WTC11 (cell line): ENCODE measurements at regions not wholly inside any gene's neighbourhood (a gene's known extent, or its start where the extent isn't known, plus 50 kb on each side); places are given as distances from the start of the nearest gene placed in this dataset.

ENCODE experiments used
- ATAC-seq: fragments of 200-7000 bp; cut with Tn5 transposase; 2 replicates; pipeline ENCODE4 v1.10.0; 2021; ENCODE audit warnings: mild to moderate bottlenecking, moderate library complexity
- CTCF ChIA-PET: fragments of 300-600 bp; sonication (Branson Sonifier 250); formaldehyde crosslinking; loops from one replicate; lab custom pipeline; 2021; ENCODE audit warnings: antibody characterized with exemption; lab: Charles Lee
- POLR2A ChIA-PET: fragments of 350-600 bp; sonication (Branson Sonifier 250); formaldehyde crosslinking; loops from one replicate; lab custom pipeline; 2021; ENCODE audit warnings: antibody characterized with exemption; lab: Charles Lee
- DNase-seq: peaks from one replicate; pipeline ENCODE4 v3.0.0; 2021; ENCODE audit warnings: low spot score
- H3K27ac Mint-ChIP-seq: 2 replicates; pipeline ENCODE4 v1.8.0; 2021; ENCODE audit warnings: mixed read lengths
- H3K27me3 Mint-ChIP-seq: 2 replicates; pipeline ENCODE4 v1.8.0; 2021; ENCODE audit warnings: low read depth, mild to moderate bottlenecking, moderate library complexity, mixed read lengths
- H3K36me3 Mint-ChIP-seq: 2 replicates; pipeline ENCODE4 v1.8.0; 2021; ENCODE audit warnings: mixed read lengths
- H3K4me1 Mint-ChIP-seq: 2 replicates; pipeline ENCODE4 v1.8.0; 2022; ENCODE audit warnings: mixed read lengths
- H3K4me3 Mint-ChIP-seq: 2 replicates; pipeline ENCODE4 v1.8.0; 2021; ENCODE audit warnings: mild to moderate bottlenecking, moderate library complexity, mixed read lengths
- H3K9me3 Mint-ChIP-seq: 2 replicates; pipeline ENCODE4 v1.8.0; 2021; ENCODE audit warnings: mixed read lengths
- ELF4 ChIP-seq: sonication (generic); formaldehyde crosslinking; IDR thresholded peaks from 2 replicates; pipeline ENCODE4 v1.8.1; 2022; ENCODE audit warnings: low read depth, mild to moderate bottlenecking, moderate library complexity, missing genetic modification reagents
- FOXK1 ChIP-seq: sonication (generic); formaldehyde crosslinking; IDR thresholded peaks from 2 replicates; pipeline ENCODE4 v1.8.0; 2022; ENCODE audit warnings: mild to moderate bottlenecking, moderate library complexity, missing genetic modification reagents
- GABPB1 ChIP-seq: sonication (generic); formaldehyde crosslinking; IDR thresholded peaks from 2 replicates; pipeline ENCODE4 v1.8.1; 2023; ENCODE audit warnings: mild to moderate bottlenecking, missing genetic modification reagents
- HMGA2 ChIP-seq: fragments of 250-450 bp; sonication (Bioruptor Pico); IDR thresholded peaks from 2 replicates; pipeline ENCODE4 v1.4.0; 2021; ENCODE audit warnings: mild to moderate bottlenecking, moderate library complexity
- IRF2 ChIP-seq: sonication (generic); formaldehyde crosslinking; IDR thresholded peaks from 2 replicates; pipeline ENCODE4 v1.8.0; 2022; ENCODE audit warnings: low read depth, missing genetic modification reagents, borderline replicate concordance
- NFE2L1 ChIP-seq: sonication (generic); formaldehyde crosslinking; IDR thresholded peaks from 2 replicates; pipeline ENCODE4 v1.8.1; 2023; ENCODE audit warnings: missing genetic modification reagents
- SMAD3 ChIP-seq: sonication (generic); formaldehyde crosslinking; IDR thresholded peaks from 2 replicates; pipeline ENCODE4 v1.8.0; 2022; ENCODE audit warnings: missing genetic modification reagents, mild to moderate bottlenecking, borderline replicate concordance
- SMAD4 ChIP-seq: sonication (generic); formaldehyde crosslinking; IDR thresholded peaks from 2 replicates; pipeline ENCODE4 v1.8.0; 2022; ENCODE audit warnings: mild to moderate bottlenecking, missing genetic modification reagents
- TEAD1 ChIP-seq: sonication (generic); formaldehyde crosslinking; IDR thresholded peaks from 2 replicates; pipeline ENCODE4 v1.8.0; 2022; ENCODE audit warnings: mild to moderate bottlenecking, missing genetic modification reagents
- ZNF138 ChIP-seq: sonication (generic); formaldehyde crosslinking; conservative IDR thresholded peaks from 2 replicates; pipeline ENCODE4 v1.8.1; 2022; ENCODE audit warnings: mild to moderate bottlenecking, moderate library complexity, missing genetic modification reagents
- TF ChIP-seq, protein P1 (sequence below): sonication (generic); formaldehyde crosslinking; IDR thresholded peaks from 2 replicates; pipeline ENCODE4 v1.8.0; 2023; ENCODE audit warnings: mild to moderate bottlenecking, missing genetic modification reagents
- TF ChIP-seq, protein P2 (sequence below): sonication (generic); formaldehyde crosslinking; IDR thresholded peaks from 2 replicates; pipeline ENCODE4 v1.8.1; 2023; ENCODE audit warnings: mild to moderate bottlenecking, missing genetic modification reagents, borderline replicate concordance
- TF ChIP-seq, protein P3 (sequence below): fragments of 250-450 bp; sonication (Bioruptor Pico); IDR thresholded peaks from 2 replicates; pipeline ENCODE4 v1.9.0; 2021; ENCODE audit warnings: mild to moderate bottlenecking

DNA sequence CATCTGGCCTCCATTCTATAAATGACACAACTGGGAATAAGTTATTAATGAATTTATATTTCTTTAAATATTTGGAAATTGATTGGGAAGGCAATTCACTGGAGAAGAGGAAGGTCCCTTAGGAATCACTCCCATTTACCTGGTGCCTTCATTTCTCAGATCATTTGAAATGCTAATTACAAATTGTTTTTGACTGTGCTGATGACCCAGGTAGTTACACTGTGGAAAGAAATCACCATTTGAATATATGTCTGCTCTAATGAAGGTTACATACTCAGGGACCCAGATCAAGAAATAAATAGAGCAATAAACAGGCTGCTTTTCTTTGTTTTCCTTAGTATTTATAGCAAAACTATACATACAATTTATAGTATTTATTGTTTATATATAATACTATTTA lies 1759.1 kb downstream of the ARAP2 start:
- Mint-ChIP-seq H3K27ac (no peak overlapping the region), H3K9me3 (no peaks in the 10 kb centered on the region), H3K36me3 (no peaks in the 10 kb centered on the region), H3K4me1 (peaks cover 9% of the 10 kb centered on the region), H3K27me3 (no peaks in the 10 kb centered on the region), H3K4me3 (no peak overlapping the region)
- TF ChIP-seq HMGA2 (CRISPR knock-in tag), result 0 out of 2 replicates have a peak, but pooled peaks have one; percentile 31
- no peak for TF ChIP-seq FOXK1 (CRISPR knock-in tag)
- TF ChIP-seq, protein P1, sequence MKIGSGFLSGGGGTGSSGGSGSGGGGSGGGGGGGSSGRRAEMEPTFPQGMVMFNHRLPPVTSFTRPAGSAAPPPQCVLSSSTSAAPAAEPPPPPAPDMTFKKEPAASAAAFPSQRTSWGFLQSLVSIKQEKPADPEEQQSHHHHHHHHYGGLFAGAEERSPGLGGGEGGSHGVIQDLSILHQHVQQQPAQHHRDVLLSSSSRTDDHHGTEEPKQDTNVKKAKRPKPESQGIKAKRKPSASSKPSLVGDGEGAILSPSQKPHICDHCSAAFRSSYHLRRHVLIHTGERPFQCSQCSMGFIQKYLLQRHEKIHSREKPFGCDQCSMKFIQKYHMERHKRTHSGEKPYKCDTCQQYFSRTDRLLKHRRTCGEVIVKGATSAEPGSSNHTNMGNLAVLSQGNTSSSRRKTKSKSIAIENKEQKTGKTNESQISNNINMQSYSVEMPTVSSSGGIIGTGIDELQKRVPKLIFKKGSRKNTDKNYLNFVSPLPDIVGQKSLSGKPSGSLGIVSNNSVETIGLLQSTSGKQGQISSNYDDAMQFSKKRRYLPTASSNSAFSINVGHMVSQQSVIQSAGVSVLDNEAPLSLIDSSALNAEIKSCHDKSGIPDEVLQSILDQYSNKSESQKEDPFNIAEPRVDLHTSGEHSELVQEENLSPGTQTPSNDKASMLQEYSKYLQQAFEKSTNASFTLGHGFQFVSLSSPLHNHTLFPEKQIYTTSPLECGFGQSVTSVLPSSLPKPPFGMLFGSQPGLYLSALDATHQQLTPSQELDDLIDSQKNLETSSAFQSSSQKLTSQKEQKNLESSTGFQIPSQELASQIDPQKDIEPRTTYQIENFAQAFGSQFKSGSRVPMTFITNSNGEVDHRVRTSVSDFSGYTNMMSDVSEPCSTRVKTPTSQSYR (CRISPR knock-in tag), result no peak
- ATAC-seq (peak; percentile 57), DNase-seq (no peak)
- ChIA-PET CTCF (no interaction called here), POLR2A (no interaction called here)

DNA sequence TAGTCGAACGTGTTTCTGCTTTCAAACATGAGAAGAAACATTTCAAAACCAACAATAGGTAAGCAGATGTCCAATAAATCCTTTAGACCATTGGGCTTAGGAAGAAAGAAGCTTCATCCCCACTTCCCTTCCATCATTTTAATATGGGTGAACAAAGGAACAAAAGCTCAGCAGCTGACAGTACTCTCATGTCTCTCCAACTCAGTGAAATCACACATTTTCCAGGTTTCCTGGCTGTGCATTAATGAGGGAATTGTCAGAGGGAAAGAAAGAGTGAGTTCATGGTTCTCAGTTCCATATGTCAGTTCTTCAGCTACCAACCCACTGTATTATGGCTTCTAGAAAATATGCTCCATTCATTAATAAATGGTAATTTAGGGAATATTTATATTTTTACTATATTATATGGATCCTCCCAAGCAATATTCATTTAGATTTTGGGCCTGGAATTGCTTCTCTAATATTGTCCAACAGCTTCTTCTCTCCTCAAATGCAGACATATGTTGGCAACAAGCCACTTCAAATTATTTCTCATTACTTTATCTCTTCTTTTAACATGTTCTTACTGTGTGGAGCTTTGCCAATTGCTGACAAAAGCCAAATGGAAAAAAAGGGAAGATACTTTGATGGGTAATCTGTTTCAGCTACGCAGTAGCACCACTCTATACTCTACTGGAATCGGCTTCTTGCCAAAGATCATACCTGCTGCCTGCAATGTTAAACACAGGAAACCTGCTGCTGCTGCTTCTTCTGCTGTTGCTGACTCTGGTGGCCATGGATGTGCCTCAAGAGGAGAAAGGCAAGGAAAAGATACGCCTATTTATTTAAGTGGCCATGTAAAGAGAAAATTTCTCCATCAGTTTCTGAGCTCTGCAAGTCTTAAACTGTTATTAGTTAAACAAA lies 1757.6 kb downstream of the ARAP2 start:
- Mint-ChIP-seq H3K4me3 (no peak overlapping the region), H3K27ac (no peak overlapping the region), H3K36me3 (no peaks in the 10 kb centered on the region), H3K9me3 (no peaks in the 10 kb centered on the region), H3K27me3 (no peaks in the 10 kb centered on the region), H3K4me1 (peaks cover 9% of the 10 kb centered on the region)
- POLR2A ChIA-PET, result no interaction called here
- CTCF ChIA-PET, result no interaction called here
- TF ChIP-seq, protein P2, sequence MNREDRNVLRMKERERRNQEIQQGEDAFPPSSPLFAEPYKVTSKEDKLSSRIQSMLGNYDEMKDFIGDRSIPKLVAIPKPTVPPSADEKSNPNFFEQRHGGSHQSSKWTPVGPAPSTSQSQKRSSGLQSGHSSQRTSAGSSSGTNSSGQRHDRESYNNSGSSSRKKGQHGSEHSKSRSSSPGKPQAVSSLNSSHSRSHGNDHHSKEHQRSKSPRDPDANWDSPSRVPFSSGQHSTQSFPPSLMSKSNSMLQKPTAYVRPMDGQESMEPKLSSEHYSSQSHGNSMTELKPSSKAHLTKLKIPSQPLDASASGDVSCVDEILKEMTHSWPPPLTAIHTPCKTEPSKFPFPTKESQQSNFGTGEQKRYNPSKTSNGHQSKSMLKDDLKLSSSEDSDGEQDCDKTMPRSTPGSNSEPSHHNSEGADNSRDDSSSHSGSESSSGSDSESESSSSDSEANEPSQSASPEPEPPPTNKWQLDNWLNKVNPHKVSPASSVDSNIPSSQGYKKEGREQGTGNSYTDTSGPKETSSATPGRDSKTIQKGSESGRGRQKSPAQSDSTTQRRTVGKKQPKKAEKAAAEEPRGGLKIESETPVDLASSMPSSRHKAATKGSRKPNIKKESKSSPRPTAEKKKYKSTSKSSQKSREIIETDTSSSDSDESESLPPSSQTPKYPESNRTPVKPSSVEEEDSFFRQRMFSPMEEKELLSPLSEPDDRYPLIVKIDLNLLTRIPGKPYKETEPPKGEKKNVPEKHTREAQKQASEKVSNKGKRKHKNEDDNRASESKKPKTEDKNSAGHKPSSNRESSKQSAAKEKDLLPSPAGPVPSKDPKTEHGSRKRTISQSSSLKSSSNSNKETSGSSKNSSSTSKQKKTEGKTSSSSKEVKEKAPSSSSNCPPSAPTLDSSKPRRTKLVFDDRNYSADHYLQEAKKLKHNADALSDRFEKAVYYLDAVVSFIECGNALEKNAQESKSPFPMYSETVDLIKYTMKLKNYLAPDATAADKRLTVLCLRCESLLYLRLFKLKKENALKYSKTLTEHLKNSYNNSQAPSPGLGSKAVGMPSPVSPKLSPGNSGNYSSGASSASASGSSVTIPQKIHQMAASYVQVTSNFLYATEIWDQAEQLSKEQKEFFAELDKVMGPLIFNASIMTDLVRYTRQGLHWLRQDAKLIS (CRISPR knock-in tag), result no peak
- no peak for TF ChIP-seq NFE2L1
- TF ChIP-seq, protein P3, sequence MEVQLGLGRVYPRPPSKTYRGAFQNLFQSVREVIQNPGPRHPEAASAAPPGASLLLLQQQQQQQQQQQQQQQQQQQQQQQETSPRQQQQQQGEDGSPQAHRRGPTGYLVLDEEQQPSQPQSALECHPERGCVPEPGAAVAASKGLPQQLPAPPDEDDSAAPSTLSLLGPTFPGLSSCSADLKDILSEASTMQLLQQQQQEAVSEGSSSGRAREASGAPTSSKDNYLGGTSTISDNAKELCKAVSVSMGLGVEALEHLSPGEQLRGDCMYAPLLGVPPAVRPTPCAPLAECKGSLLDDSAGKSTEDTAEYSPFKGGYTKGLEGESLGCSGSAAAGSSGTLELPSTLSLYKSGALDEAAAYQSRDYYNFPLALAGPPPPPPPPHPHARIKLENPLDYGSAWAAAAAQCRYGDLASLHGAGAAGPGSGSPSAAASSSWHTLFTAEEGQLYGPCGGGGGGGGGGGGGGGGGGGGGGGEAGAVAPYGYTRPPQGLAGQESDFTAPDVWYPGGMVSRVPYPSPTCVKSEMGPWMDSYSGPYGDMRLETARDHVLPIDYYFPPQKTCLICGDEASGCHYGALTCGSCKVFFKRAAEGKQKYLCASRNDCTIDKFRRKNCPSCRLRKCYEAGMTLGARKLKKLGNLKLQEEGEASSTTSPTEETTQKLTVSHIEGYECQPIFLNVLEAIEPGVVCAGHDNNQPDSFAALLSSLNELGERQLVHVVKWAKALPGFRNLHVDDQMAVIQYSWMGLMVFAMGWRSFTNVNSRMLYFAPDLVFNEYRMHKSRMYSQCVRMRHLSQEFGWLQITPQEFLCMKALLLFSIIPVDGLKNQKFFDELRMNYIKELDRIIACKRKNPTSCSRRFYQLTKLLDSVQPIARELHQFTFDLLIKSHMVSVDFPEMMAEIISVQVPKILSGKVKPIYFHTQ, result no peak
- TF ChIP-seq ZNF138, result no peak
- TF ChIP-seq SMAD3 (CRISPR knock-in tag), result no peak
- no peak for TF ChIP-seq GABPB1 (CRISPR knock-in tag)
- TF ChIP-seq TEAD1 (CRISPR knock-in tag), result no peak
- TF ChIP-seq ELF4 (CRISPR knock-in tag), result no peak
- no peak for ATAC-seq
- DNase-seq, result no peak

DNA sequence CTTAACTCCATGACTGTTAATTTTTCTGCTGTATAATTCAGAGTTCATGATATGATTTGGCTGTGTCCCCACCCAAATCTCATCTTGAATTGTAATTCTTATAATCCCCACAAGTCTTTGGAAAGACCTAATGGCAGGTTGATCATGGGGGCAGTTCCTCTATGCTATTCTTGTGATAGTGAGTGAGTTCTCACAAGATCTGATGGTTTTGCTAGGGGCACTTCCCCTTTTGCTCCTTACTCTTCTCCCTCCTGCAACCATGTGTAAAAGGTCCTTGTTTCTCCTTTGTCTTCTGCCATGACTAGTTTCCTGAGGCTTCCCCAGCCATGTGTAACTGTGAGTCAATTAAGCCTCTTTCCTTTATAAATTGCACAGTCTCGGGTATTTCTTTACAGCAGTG lies 1751.9 kb downstream of the ARAP2 start:
- peaks cover 14% of the 10 kb centered on the region for H3K9me3 Mint-ChIP-seq
- TF ChIP-seq TEAD1 (CRISPR knock-in tag) (no peak), SMAD4 (CRISPR knock-in tag) (no peak), IRF2 (no peak)
- ATAC-seq, result no peak
- H3K27ac Mint-ChIP-seq, result no peak overlapping the region
- no peak overlapping the region for H3K4me3 Mint-ChIP-seq
- H3K4me1 Mint-ChIP-seq, result peaks cover 3% of the 10 kb centered on the region
- no peak for DNase-seq
- H3K27me3 Mint-ChIP-seq, result no peaks in the 10 kb centered on the region
- POLR2A ChIA-PET, result no interaction called here
- CTCF ChIA-PET, result no interaction called here
- peaks cover 6% of the 10 kb centered on the region; the same call in 1 of the 2 replicates for H3K36me3 Mint-ChIP-seq
